Panc1 (cell line): ENCODE measurements at regions not wholly inside any gene's neighbourhood (a gene's known extent, or its start where the extent isn't known, plus 50 kb on each side); places are given as distances from the start of the nearest gene placed in this dataset.

Experiments
- ATAC-seq: fragments of 200-7000 bp; cut with Tn5 transposase; 2 replicates; pipeline ENCODE4 v1.9.1; 2020; ENCODE audit warnings: mild to moderate bottlenecking, moderate library complexity
- BruUV-seq: library from RNA; stranded (reverse); fragments of 400-500 nt; replicated peaks from 2 replicates; lab custom pipeline; 2021; lab: Mats Ljungman, UMichigan
- CTCF ChIA-PET: fragments of 300-600 bp; sonication (Branson Sonifier 250); formaldehyde crosslinking; loops from one replicate; lab custom pipeline; 2022; ENCODE audit warnings: antibody characterized with exemption; lab: Charles Lee
- POLR2A ChIA-PET: fragments of 300-600 bp; sonication (Branson Sonifier 250); formaldehyde crosslinking; loops from one replicate; lab custom pipeline; 2022; ENCODE audit warnings: antibody characterized with exemption; lab: Charles Lee
- DNase-seq: peaks from one replicate; pipeline ENCODE4 v3.0.0-alpha.2; 2010; ENCODE audit warnings: low read depth, low spot score
- H3K27ac ChIP-seq: 2 replicates; pipeline ENCODE4 v1.5.1; 2011; ENCODE audit warnings: mild to moderate bottlenecking, low read length, inconsistent platforms
- H3K27me3 ChIP-seq: fragments of 200-500 bp; sonication (Bioruptor generic); 2 replicates; pipeline ENCODE4 v1.6.0; 2014; ENCODE audit warnings: low read length, inconsistent platforms; ENCODE audit not compliant: control insufficient read depth, insufficient read depth
- H3K36me3 ChIP-seq: fragments of 200-500 bp; sonication (Bioruptor generic); 2 replicates; pipeline ENCODE4 v1.5.1; 2014; ENCODE audit warnings: inconsistent platforms, mild to moderate bottlenecking, low read length, moderate library complexity; ENCODE audit not compliant: control insufficient read depth, insufficient read depth
- H3K4me1 ChIP-seq: 2 replicates; pipeline ENCODE4 v1.5.1; 2011; ENCODE audit warnings: inconsistent platforms, mild to moderate bottlenecking, low read length, moderate library complexity; ENCODE audit not compliant: control insufficient read depth, insufficient read depth
- H3K4me3 ChIP-seq, 2 experiments: 2 replicates each; pipeline ENCODE4 v1.5.1; 2011 to 2012; ENCODE audit warnings: low read depth in 2 of 2, low read length in 2 of 2, mild to moderate bottlenecking in 2 of 2, inconsistent platforms in 1 of 2, moderate library complexity in 1 of 2
- H3K9me3 ChIP-seq: fragments of 200-500 bp; sonication (Bioruptor generic); 2 replicates; pipeline ENCODE4 v1.5.1; 2014; ENCODE audit warnings: low read depth, mild to moderate bottlenecking, inconsistent platforms, low read length, moderate library complexity; ENCODE audit not compliant: control insufficient read depth, insufficient read depth
- POLR2AphosphoS5 ChIP-seq: IDR thresholded peaks from 2 replicates; pipeline ENCODE4 v1.6.1; 2012; ENCODE audit warnings: mild to moderate bottlenecking, low read depth, low read length, moderate library complexity
- REST ChIP-seq, 2 experiments: IDR thresholded peaks; 2 replicates each; pipeline ENCODE4 v1.6.1; 2011 to 2012; ENCODE audit warnings: low read depth in 2 of 2, control low read depth in 1 of 2, low read length in 1 of 2, mild to moderate bottlenecking in 1 of 2, moderate library complexity in 1 of 2; ENCODE audit not compliant: insufficient read depth in 1 of 2
- SIN3A ChIP-seq: IDR thresholded peaks from 2 replicates; pipeline ENCODE4 v1.6.1; 2012; ENCODE audit warnings: low read depth, mild to moderate bottlenecking, low read length, moderate library complexity, borderline replicate concordance; ENCODE audit not compliant: insufficient read depth
- TCF7L2 ChIP-seq: IDR thresholded peaks from 2 replicates; pipeline ENCODE4 v1.6.1; 2011; ENCODE audit warnings: mild to moderate bottlenecking, low read depth, low read length, inconsistent platforms
- in situ Hi-C: cut with HindIII; loops from 2 replicates; pipeline ENCODE4 v1.10.0; 2016; ENCODE audit warnings: low sequenced_read_pairs, low pct_unique_long_range_greater_than_20kb
- intact Hi-C: fragments of 100-400 bp; cut with micrococcal nuclease; formaldehyde crosslinking; loops from one replicate; pipeline ENCODE4 v1.10.0; 2022; ENCODE audit not compliant: unreplicated experiment
- TF ChIP-seq, protein P1 (sequence below): fragments of 450-650 bp; IDR thresholded peaks from 2 replicates; pipeline ENCODE4 v1.5.1; 2017; ENCODE audit warnings: mild to moderate bottlenecking

DNA sequence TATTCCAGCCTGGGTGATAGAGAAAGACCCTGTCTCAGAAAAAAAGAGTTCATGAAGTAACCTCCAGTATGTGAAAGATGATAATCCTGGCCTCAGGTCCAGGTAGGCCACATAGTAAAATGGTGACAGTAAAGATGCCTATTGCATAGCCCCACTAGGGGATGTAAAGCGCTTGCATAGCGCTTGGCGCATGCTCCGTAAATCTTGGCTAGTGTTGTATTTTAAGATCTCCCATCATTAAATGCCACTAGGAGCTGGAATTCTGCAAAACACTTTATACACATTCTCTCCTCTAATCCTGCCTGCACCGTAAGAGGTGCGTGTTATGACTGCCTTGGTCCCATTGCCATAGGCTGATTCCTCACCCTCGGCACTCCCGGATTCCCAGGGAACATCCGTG is 153.6 kb downstream of the TFCP2L1 start:
- H3K27me3 ChIP-seq = no peaks in the 10 kb centered on the region; the same call in 1 of the 2 replicates
- CTCF ChIA-PET = no interaction called here
- H3K27ac ChIP-seq = no peak overlapping the region
- no peaks in the 10 kb centered on the region for H3K4me1 ChIP-seq
- TF ChIP-seq TCF7L2 (no peak), POLR2AphosphoS5 (no peak)
- TF ChIP-seq, protein P1, sequence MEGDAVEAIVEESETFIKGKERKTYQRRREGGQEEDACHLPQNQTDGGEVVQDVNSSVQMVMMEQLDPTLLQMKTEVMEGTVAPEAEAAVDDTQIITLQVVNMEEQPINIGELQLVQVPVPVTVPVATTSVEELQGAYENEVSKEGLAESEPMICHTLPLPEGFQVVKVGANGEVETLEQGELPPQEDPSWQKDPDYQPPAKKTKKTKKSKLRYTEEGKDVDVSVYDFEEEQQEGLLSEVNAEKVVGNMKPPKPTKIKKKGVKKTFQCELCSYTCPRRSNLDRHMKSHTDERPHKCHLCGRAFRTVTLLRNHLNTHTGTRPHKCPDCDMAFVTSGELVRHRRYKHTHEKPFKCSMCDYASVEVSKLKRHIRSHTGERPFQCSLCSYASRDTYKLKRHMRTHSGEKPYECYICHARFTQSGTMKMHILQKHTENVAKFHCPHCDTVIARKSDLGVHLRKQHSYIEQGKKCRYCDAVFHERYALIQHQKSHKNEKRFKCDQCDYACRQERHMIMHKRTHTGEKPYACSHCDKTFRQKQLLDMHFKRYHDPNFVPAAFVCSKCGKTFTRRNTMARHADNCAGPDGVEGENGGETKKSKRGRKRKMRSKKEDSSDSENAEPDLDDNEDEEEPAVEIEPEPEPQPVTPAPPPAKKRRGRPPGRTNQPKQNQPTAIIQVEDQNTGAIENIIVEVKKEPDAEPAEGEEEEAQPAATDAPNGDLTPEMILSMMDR = no peak
- H3K36me3 ChIP-seq = no peaks in the 10 kb centered on the region
- H3K4me3 ChIP-seq = no peak overlapping the region
- ATAC-seq = no peak
- POLR2A ChIA-PET = no interaction called here
- no TSS peak for BruUV-seq
- DNase-seq = no peak
- intact Hi-C loops = no loop called here
- in situ Hi-C loops = no loop called here
- no peaks in the 10 kb centered on the region for H3K9me3 ChIP-seq

- ChIA-PET CTCF (no interaction called here), POLR2A (interaction anchor here (0.7 kb wide), 1 partner anchor 109 kb away, joined by 5 read pairs; no protein-coding TSS in a partner anchor)
- H3K9me3 ChIP-seq = no peaks in the 10 kb centered on the region
- TF ChIP-seq POLR2AphosphoS5 (no peak), REST (IDR thresholded peaks at IDR 0.05; ENCODE audit: insufficient read depth in 1 of 2, low read depth in 2 of 2, low read length in 1 of 2) (no peak), SIN3A (no peak), TCF7L2 (no peak)
- TF ChIP-seq, protein P1 = no peak
- BruUV-seq = no TSS peak
- no peak overlapping the region for H3K27ac ChIP-seq
- H3K4me3 ChIP-seq = no peak overlapping the region
- intact Hi-C loops = no loop called here
- in situ Hi-C loops = no loop called here
- H3K27me3 ChIP-seq = no peaks in the 10 kb centered on the region
- H3K4me1 ChIP-seq = no peaks in the 10 kb centered on the region
- no peak for ATAC-seq
- DNase-seq = no peak
- H3K36me3 ChIP-seq = no peaks in the 10 kb centered on the region
These were observed 152.8 kb downstream of the TFCP2L1 start for GRCh38 chr2:121132054-121132761.
